ENCODE measurements at regions not wholly inside any gene's neighbourhood (a gene's known extent, or its start where the extent isn't known, plus 50 kb on each side); places are given as distances from the start of the nearest gene placed in this dataset.

DNA sequence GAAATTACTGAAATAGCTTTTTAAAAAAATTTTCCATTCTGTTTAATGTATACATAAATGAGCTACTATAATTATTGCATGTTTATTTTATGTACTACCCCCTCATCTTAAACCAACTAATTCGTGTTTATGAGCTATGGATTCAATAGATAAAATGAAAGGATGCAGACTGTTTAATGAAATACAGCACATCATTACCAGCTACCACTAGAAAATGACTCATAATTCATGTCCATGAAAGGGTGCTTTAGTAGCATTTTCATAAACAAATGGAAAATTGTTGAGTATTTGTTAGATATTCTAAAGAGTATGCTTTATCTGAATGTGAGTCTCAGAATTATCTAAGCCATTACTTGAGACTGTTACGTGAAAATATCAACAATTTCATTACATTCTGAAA lies 1590.1 kb downstream of the HACE1 start:
- H3K4me3 ChIP-seq (ENCODE audit: low read depth, low read length): no peak overlapping the region
- DNase-seq (ENCODE audit: low read depth): no peak
- TF ChIP-seq, protein P1, sequence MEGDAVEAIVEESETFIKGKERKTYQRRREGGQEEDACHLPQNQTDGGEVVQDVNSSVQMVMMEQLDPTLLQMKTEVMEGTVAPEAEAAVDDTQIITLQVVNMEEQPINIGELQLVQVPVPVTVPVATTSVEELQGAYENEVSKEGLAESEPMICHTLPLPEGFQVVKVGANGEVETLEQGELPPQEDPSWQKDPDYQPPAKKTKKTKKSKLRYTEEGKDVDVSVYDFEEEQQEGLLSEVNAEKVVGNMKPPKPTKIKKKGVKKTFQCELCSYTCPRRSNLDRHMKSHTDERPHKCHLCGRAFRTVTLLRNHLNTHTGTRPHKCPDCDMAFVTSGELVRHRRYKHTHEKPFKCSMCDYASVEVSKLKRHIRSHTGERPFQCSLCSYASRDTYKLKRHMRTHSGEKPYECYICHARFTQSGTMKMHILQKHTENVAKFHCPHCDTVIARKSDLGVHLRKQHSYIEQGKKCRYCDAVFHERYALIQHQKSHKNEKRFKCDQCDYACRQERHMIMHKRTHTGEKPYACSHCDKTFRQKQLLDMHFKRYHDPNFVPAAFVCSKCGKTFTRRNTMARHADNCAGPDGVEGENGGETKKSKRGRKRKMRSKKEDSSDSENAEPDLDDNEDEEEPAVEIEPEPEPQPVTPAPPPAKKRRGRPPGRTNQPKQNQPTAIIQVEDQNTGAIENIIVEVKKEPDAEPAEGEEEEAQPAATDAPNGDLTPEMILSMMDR (IDR thresholded peaks at IDR 0.05; ENCODE audit: insufficient read depth, low read length): no peak

DNA sequence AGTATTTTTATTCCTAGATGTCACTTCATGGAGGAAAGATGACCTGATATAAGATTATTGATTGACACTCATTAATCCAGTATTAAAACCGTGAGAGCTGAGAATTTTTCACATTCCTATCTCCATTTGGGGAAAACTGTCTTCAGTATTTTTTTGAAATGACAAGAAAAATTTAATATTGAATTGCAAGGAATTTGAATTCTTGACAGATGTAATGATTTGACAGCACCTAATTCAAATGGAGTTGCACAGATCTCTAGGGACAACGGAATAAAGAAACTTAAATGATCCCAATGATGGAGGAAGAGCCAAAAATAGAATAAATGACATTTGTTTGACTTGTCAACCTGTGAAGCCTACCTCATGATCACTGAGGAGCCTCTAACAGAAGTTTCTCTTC lies 1591.4 kb downstream of the HACE1 start:
- DNase-seq (ENCODE audit: low read depth): no peak
- TF ChIP-seq, protein P1 (IDR thresholded peaks at IDR 0.05; ENCODE audit: insufficient read depth, low read length): no peak
- no peak overlapping the region for H3K4me3 ChIP-seq (ENCODE audit: low read depth, low read length)

- TF ChIP-seq, protein P1 (IDR thresholded peaks at IDR 0.05; ENCODE audit: insufficient read depth, low read length): no peak
- DNase-seq (ENCODE audit: low read depth): no peak
- H3K4me3 ChIP-seq (ENCODE audit: low read depth, low read length): no peak overlapping the region
These were observed 1595.7 kb downstream of the HACE1 start for GRCh38 chr6:103264020-103264419.

DNA sequence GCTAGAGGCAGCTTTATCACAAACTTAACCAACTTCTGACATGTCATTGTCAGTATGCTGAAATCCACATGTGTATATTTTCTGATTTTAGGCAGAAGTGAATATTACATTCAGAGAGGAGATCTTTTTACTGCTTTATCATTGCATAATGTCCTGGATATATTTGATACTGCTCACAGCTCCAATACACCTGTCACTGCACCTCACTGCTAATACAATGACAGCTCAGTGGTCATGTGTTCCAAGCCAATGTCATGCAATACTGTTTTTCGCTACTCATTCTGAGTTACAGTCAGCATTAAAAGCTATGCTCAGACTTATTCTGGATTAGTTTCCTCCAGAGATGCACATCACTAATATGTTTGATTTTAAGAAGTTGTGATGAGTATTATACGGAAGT lies 1604.6 kb downstream of the HACE1 start:
- TF ChIP-seq, protein P1 (IDR thresholded peaks at IDR 0.05; ENCODE audit: insufficient read depth, low read length): no peak
- H3K4me3 ChIP-seq (ENCODE audit: low read depth, low read length): no peak overlapping the region
- no peak for DNase-seq (ENCODE audit: low read depth)

DNA sequence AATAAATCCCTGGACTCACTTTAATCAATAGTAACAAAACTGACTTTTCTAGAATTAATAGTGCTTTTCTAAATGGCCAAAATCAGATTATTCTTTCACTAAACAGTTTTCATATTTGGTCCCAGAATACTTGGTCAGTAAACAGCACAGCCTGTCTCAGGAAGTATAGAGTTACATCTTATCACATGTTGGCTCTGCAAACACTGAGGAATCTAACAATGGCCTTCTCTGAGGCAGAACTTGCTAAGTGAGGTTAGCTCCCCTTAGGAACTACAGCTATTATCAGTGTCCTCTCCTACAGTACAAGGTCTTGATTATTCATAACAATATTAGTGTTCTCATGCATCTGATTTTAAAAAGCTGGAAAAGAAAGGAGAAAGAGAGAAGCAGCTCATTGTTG lies 1622.8 kb downstream of the HACE1 start:
- TF ChIP-seq, protein P1 (IDR thresholded peaks at IDR 0.05; ENCODE audit: insufficient read depth, low read length): no peak
- no peak for DNase-seq (ENCODE audit: low read depth)

DNA sequence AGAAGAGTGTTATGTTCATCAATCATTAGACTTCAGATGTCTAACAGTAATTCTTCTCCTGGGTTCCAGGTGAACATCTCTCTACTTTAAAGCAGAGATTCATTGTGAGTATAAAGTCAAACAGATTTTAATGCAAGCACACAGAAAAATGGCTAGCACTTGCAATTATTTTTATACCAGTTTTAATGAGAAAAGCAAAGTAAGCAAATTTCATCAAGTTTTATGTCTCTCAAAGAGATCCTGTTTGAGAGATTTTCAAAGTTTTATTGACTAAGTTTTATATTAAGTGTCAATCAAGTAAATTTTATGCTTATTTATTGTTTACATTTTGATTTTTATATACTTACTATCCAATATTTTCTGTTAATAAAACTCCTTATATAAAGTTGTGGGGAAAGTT lies 1628.5 kb downstream of the HACE1 start:
- DNase-seq (ENCODE audit: low read depth): no peak
- TF ChIP-seq, protein P1 (IDR thresholded peaks at IDR 0.05; ENCODE audit: insufficient read depth, low read length): no peak
- H3K4me3 ChIP-seq (ENCODE audit: low read depth, low read length): no peak overlapping the region

More for the DNA sequence above, 1622.8 kb downstream of the HACE1 start:
- H3K4me3 ChIP-seq (ENCODE audit: low read depth, low read length): no peak overlapping the region

GRCh38 chr6:103215847-103216246 lies 1643.9 kb downstream of the HACE1 start:
- no peak overlapping the region for H3K4me3 ChIP-seq (ENCODE audit: low read depth, low read length)
- DNase-seq (ENCODE audit: low read depth): no peak
- TF ChIP-seq, protein P1 (IDR thresholded peaks at IDR 0.05; ENCODE audit: insufficient read depth, low read length): no peak
